Psoas muscle (tissue), 7 donors: ENCODE measurements at regions not wholly inside any gene's neighbourhood (a gene's known extent, or its start where the extent isn't known, plus 50 kb on each side); places are given as distances from the start of the nearest gene placed in this dataset.
A peak's percentile ranks its signal among the peaks of the same experiment; 100 is the strongest.

Experiments used
- ATAC-seq, 4 donors: fragments of 200-7000 bp; cut with Tn5 transposase; one replicate each; pipeline ENCODE4 v1.9.1; 2020; ENCODE audit warnings: moderate library complexity in 3 of 4, mild to moderate bottlenecking in 2 of 4
- DNase-seq, 2 donors: peaks; one replicate each; pipeline ENCODE4 v3.0.0-alpha.2; 2020
- H3K27ac ChIP-seq: fragments of 200-600 bp; one replicate; pipeline ENCODE4 v1.8.0; 2022
- H3K27me3 ChIP-seq, 3 donors: fragments of 200-600 bp in 1 of 3; one replicate each; pipeline versions ENCODE4 v1.6.1 to v1.8.0; 2013 to 2022; ENCODE audit warnings: low read length in 2 of 3, mild to moderate bottlenecking in 2 of 3, moderate library complexity in 1 of 3; ENCODE audit not compliant: insufficient read depth in 3 of 3
- H3K36me3 ChIP-seq, 2 donors: fragments of 200-600 bp in 1 of 2; one replicate each; pipeline versions ENCODE4 v1.6.1 to v1.8.0; 2013 to 2022; ENCODE audit warnings: low read depth in 1 of 2, mild to moderate bottlenecking in 1 of 2, moderate library complexity in 1 of 2; ENCODE audit not compliant: insufficient read depth in 1 of 2
- H3K4me1 ChIP-seq: fragments of 200-600 bp; one replicate; pipeline ENCODE4 v1.8.0; 2022
- H3K4me3 ChIP-seq: fragments of 200-600 bp; one replicate; pipeline ENCODE4 v1.8.0; 2022; ENCODE audit warnings: mild to moderate bottlenecking
- H3K9me3 ChIP-seq: fragments of 200-600 bp; one replicate; pipeline ENCODE4 v1.8.0; 2022
- WGBS, 3 donors: extraction: QIAGEN DNeasy Blood & Tissue Kit; methylation state at CpG; one replicate each; pipeline versions ENCODE4 v1.1.6 to v1.1.7; 2013; 5-methylcytosine and 5-hydroxymethylcytosine counted together
- intact Hi-C, 2 donors: fragments of 100-400 bp; cut with DNase I; formaldehyde crosslinking; loops; one replicate each; pipeline versions ENCODE4 v1.11.0 to v1.14.2; 2022
- TF ChIP-seq, protein P1 (sequence below): fragments of 200-600 bp; IDR thresholded peaks from one replicate; pipeline ENCODE4 v1.8.0; 2022; ENCODE audit warnings: antibody characterized with exemption
- donor health status: healthy with polysubstance abuse.
- donor health status: DM: no; HTN: no; CAD: no; lungs with moderate emphysema.
- donor health status: Bipolar disorder and iron deficiency.
- donor health status: healthy.
- donor health status: DM: yes; HTN: yes; CAD: no.
- donor health status: DM: no; HTN: no; CAD: no.
- donor health status: DM: yes; HTN: yes; CAD: no.

DNA sequence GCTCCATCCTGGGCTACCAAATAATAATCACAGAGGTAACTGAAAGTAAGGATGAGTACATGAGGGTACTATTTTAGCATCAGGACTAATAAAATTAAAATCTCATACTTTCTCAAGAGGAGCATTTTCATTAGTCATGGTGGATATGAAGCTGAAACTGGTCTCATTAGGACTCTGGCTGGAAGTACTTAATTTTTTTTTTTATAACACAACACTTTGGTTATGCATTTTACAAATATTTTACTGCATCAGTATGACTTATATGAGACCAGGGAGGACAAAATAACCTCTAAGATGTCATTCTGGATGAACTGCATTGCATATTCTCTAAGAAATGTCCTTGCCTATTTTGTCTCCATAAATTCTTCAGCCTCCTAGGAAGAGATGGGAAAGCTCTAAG is 290.9 kb downstream of the HLX start:
- Histone ChIP-seq H3K9me3 (peaks cover 9% of the 10 kb centered on the region), H3K4me1 (peaks cover 5% of the 10 kb centered on the region), H3K36me3 (no peaks in the 10 kb centered on the region), H3K27ac (no peak overlapping the region), H3K4me3 (no peak overlapping the region), H3K27me3 (no peaks in the 10 kb centered on the region)
- intact Hi-C loops, result no loop called here
- TF ChIP-seq, protein P1, sequence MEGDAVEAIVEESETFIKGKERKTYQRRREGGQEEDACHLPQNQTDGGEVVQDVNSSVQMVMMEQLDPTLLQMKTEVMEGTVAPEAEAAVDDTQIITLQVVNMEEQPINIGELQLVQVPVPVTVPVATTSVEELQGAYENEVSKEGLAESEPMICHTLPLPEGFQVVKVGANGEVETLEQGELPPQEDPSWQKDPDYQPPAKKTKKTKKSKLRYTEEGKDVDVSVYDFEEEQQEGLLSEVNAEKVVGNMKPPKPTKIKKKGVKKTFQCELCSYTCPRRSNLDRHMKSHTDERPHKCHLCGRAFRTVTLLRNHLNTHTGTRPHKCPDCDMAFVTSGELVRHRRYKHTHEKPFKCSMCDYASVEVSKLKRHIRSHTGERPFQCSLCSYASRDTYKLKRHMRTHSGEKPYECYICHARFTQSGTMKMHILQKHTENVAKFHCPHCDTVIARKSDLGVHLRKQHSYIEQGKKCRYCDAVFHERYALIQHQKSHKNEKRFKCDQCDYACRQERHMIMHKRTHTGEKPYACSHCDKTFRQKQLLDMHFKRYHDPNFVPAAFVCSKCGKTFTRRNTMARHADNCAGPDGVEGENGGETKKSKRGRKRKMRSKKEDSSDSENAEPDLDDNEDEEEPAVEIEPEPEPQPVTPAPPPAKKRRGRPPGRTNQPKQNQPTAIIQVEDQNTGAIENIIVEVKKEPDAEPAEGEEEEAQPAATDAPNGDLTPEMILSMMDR, result no peak
- DNase-seq (no peak), ATAC-seq (no peak)

- Histone ChIP-seq H3K4me3 (no peak overlapping the region), H3K36me3 (no peaks in the 10 kb centered on the region), H3K4me1 (peaks cover 6% of the 10 kb centered on the region), H3K27me3 (no peaks in the 10 kb centered on the region), H3K27ac (no peak overlapping the region), H3K9me3 (peaks cover 9% of the 10 kb centered on the region)
- DNase-seq (no peak), ATAC-seq (no peak)
- intact Hi-C loops, result no loop called here
- 93 to 96% (median 93%) methylated on average over 2 of the region's 2 CpGs for WGBS, 3 donors
- TF ChIP-seq, protein P1, result no peak
These were observed 292.5 kb downstream of the HLX start for GRCh38 chr1:221171768-221172167.

GRCh38 chr1:221172841-221173240 is 293.6 kb downstream of the HLX start:
- no peaks in the 10 kb centered on the region for H3K27me3 ChIP-seq
- no peak overlapping the region for H3K27ac ChIP-seq
- DNase-seq (no peak), ATAC-seq (no peak)
- TF ChIP-seq, protein P1, result no peak
- 91 to 96% (median 93%) methylated on average over 1 of the region's 1 CpG for WGBS, 3 donors
- intact Hi-C loops, result no loop called here
- H3K36me3 ChIP-seq, result no peaks in the 10 kb centered on the region
- H3K9me3 ChIP-seq, result peaks cover 9% of the 10 kb centered on the region
- peaks cover 6% of the 10 kb centered on the region for H3K4me1 ChIP-seq
- no peak overlapping the region for H3K4me3 ChIP-seq

GRCh38 chr1:221174330-221174993 is 295.2 kb downstream of the HLX start:
- peak; percentile 56 to 81 for DNase-seq
- H3K27ac ChIP-seq, result no peak overlapping the region
- 22 to 34% (median 23%) methylated on average over 8 of the region's 8 CpGs for WGBS, 3 donors
- H3K36me3 ChIP-seq, result no peaks in the 10 kb centered on the region
- TF ChIP-seq, protein P1, result peak; percentile 58
- H3K4me1 ChIP-seq, result peaks cover 6% of the 10 kb centered on the region
- intact Hi-C loops, result no loop called here
- H3K4me3 ChIP-seq, result no peak overlapping the region
- H3K27me3 ChIP-seq, result no peaks in the 10 kb centered on the region
- H3K9me3 ChIP-seq, result peaks cover 9% of the 10 kb centered on the region
- ATAC-seq, result peak; percentile 90 to 96 (median 96)

GRCh38 chr1:221175249-221175648 is 296.0 kb downstream of the HLX start:
- Histone ChIP-seq H3K36me3 (no peaks in the 10 kb centered on the region), H3K9me3 (peaks cover 9% of the 10 kb centered on the region), H3K27ac (no peak overlapping the region), H3K27me3 (no peaks in the 10 kb centered on the region), H3K4me1 (peaks cover 6% of the 10 kb centered on the region), H3K4me3 (no peak overlapping the region)
- intact Hi-C loops, result no loop called here
- WGBS, 3 donors, result 83 to 85% (median 85%) methylated on average over 2 of the region's 2 CpGs
- TF ChIP-seq, protein P1, result no peak
- DNase-seq (no peak), ATAC-seq (no peak)
